Activated B cell treated with CpG ODN at 0.5 μM for 24 hours (primary cell): ENCODE measurements at regions not wholly inside any gene's neighbourhood (a gene's known extent, or its start where the extent isn't known, plus 50 kb on each side); places are given as distances from the start of the nearest gene placed in this dataset.

ENCODE experiments used
- ATAC-seq: fragments of 200-7000 bp; cut with Tn5 transposase; one replicate; pipeline ENCODE4 v1.10.0; 2021; ENCODE audit warnings: low read depth, mild to moderate bottlenecking, moderate library complexity
- CTCF ChIA-PET: fragments of 350-600 bp; sonication (Branson Sonifier 250); formaldehyde crosslinking; loops from one replicate; lab custom pipeline; 2021; ENCODE audit warnings: antibody characterized with exemption; lab: Charles Lee
- POLR2A ChIA-PET: fragments of 350-600 bp; sonication (Branson Sonifier 250); formaldehyde crosslinking; loops from one replicate; lab custom pipeline; 2021; ENCODE audit warnings: antibody characterized with exemption; lab: Charles Lee
- DNase-seq: peaks from one replicate; pipeline ENCODE4 v3.0.0; 2022
- H3K27ac Mint-ChIP-seq: one replicate; pipeline ENCODE4 v1.8.0; 2020; ENCODE audit warnings: mixed read lengths
- H3K27me3 Mint-ChIP-seq: one replicate; pipeline ENCODE4 v1.8.0; 2021; ENCODE audit warnings: mixed read lengths
- H3K36me3 Mint-ChIP-seq: one replicate; pipeline ENCODE4 v1.8.0; 2021; ENCODE audit warnings: low read depth, mixed read lengths
- H3K4me1 Mint-ChIP-seq: one replicate; pipeline ENCODE4 v1.8.0; 2021; ENCODE audit warnings: mixed read lengths
- H3K4me3 Mint-ChIP-seq: one replicate; pipeline ENCODE4 v1.8.0; 2020; ENCODE audit warnings: mild to moderate bottlenecking, mixed read lengths
- H3K9me3 Mint-ChIP-seq: one replicate; pipeline ENCODE4 v1.8.0; 2020; ENCODE audit warnings: mixed read lengths
- intact Hi-C: fragments of 100-400 bp; cut with micrococcal nuclease; formaldehyde crosslinking; loops from one replicate; pipeline ENCODE4 v1.15.1; 2024
- TF ChIP-seq, protein P1 (sequence below): fragments of 200-600 bp; IDR thresholded peaks from one replicate; pipeline ENCODE4 v1.8.0; 2022; ENCODE audit warnings: antibody characterized with exemption, mild to moderate bottlenecking

GRCh38 chrX:45353456-45353855, 152.8 kb upstream of the DIPK2B start:
- peaks cover 4% of the 10 kb centered on the region for H3K9me3 Mint-ChIP-seq
- H3K36me3 Mint-ChIP-seq: no peaks in the 10 kb centered on the region
- TF ChIP-seq, protein P1, sequence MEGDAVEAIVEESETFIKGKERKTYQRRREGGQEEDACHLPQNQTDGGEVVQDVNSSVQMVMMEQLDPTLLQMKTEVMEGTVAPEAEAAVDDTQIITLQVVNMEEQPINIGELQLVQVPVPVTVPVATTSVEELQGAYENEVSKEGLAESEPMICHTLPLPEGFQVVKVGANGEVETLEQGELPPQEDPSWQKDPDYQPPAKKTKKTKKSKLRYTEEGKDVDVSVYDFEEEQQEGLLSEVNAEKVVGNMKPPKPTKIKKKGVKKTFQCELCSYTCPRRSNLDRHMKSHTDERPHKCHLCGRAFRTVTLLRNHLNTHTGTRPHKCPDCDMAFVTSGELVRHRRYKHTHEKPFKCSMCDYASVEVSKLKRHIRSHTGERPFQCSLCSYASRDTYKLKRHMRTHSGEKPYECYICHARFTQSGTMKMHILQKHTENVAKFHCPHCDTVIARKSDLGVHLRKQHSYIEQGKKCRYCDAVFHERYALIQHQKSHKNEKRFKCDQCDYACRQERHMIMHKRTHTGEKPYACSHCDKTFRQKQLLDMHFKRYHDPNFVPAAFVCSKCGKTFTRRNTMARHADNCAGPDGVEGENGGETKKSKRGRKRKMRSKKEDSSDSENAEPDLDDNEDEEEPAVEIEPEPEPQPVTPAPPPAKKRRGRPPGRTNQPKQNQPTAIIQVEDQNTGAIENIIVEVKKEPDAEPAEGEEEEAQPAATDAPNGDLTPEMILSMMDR: no peak
- CTCF ChIA-PET: no interaction called here
- H3K27ac Mint-ChIP-seq: no peak overlapping the region
- POLR2A ChIA-PET: no interaction called here
- no peaks in the 10 kb centered on the region for H3K4me1 Mint-ChIP-seq
- intact Hi-C loops: no loop called here
- H3K27me3 Mint-ChIP-seq: no peaks in the 10 kb centered on the region
- H3K4me3 Mint-ChIP-seq: no peak overlapping the region
- ATAC-seq (no peak), DNase-seq (no peak)

DNA sequence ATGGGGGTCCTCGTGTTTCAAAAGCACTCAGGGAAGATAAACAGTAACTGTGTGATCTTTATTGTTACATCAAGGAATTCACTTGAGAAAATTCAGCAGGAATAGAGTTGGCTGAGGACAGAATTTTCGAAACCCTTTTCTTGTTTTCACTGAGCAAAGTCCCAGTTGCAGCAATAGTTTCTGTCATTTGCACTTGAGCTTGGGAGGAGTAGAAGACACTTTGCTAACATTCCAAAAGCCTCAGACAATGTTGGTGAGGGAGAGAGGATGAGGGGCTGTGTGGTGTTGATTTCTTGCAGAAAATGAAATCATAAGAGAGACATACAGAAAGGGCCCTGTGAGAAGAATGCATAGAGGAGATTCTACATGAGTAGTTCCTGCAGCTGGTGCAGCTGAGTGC, 151.9 kb upstream of the DIPK2B start:
- ATAC-seq (no peak), DNase-seq (no peak)
- no peak overlapping the region for H3K4me3 Mint-ChIP-seq
- CTCF ChIA-PET: no interaction called here
- no peaks in the 10 kb centered on the region for H3K27me3 Mint-ChIP-seq
- TF ChIP-seq, protein P1: no peak
- peaks cover 4% of the 10 kb centered on the region for H3K9me3 Mint-ChIP-seq
- intact Hi-C loops: no loop called here
- no peaks in the 10 kb centered on the region for H3K36me3 Mint-ChIP-seq
- POLR2A ChIA-PET: no interaction called here
- no peak overlapping the region for H3K27ac Mint-ChIP-seq
- H3K4me1 Mint-ChIP-seq: no peaks in the 10 kb centered on the region

DNA sequence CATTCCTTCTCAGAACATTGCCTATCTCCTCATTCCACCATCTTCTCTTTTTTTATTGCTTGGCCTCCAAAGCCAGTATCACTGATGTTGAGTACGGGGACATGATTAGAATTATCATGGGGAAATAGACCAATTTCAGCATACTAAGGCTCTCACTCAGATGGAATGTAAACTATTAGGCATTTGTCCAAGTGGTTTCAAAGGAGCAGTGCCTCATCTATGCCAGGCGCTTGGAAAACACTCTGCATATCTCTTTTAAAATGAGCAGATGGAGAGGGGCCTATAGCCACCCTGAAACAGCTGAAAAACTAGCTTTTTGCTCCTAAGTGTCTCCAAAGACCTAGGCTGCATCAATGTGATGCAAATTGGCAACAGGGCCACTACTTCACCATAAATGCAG, 150.8 kb upstream of the DIPK2B start:
- Mint-ChIP-seq H3K9me3 (peaks cover 4% of the 10 kb centered on the region), H3K36me3 (no peaks in the 10 kb centered on the region), H3K27me3 (no peaks in the 10 kb centered on the region), H3K4me1 (no peaks in the 10 kb centered on the region), H3K27ac (no peak overlapping the region), H3K4me3 (no peak overlapping the region)
- no peak for ATAC-seq
- no peak for DNase-seq
- intact Hi-C loops: no loop called here
- TF ChIP-seq, protein P1: no peak
- CTCF ChIA-PET: no interaction called here
- POLR2A ChIA-PET: no interaction called here

- Mint-ChIP-seq H3K9me3 (peaks cover 4% of the 10 kb centered on the region), H3K4me3 (no peak overlapping the region), H3K4me1 (no peaks in the 10 kb centered on the region), H3K36me3 (no peaks in the 10 kb centered on the region), H3K27ac (no peak overlapping the region), H3K27me3 (no peaks in the 10 kb centered on the region)
- ATAC-seq: no peak
- TF ChIP-seq, protein P1: no peak
- ChIA-PET POLR2A (no interaction called here), CTCF (no interaction called here)
- DNase-seq: no peak
- intact Hi-C loops: no loop called here
These were observed 147.6 kb upstream of the DIPK2B start for GRCh38 chrX:45348296-45348695.

- intact Hi-C loops: no loop called here
- no peak overlapping the region for H3K27ac Mint-ChIP-seq
- ATAC-seq: no peak
- H3K27me3 Mint-ChIP-seq: no peaks in the 10 kb centered on the region
- TF ChIP-seq, protein P1: no peak
- no peaks in the 10 kb centered on the region for H3K4me1 Mint-ChIP-seq
- no peak overlapping the region for H3K4me3 Mint-ChIP-seq
- ChIA-PET CTCF (no interaction called here), POLR2A (no interaction called here)
- DNase-seq: no peak
- no peaks in the 10 kb centered on the region for H3K36me3 Mint-ChIP-seq
- peaks cover 4% of the 10 kb centered on the region for H3K9me3 Mint-ChIP-seq
These were observed 147.2 kb upstream of the DIPK2B start for GRCh38 chrX:45347877-45348276.
